GM18505 (cell line): ENCODE measurements at regions not wholly inside any gene's neighbourhood (a gene's known extent, or its start where the extent isn't known, plus 50 kb on each side); places are given as distances from the start of the nearest gene placed in this dataset.
A peak's percentile ranks its signal among the peaks of the same experiment; 100 is the strongest.

ENCODE experiments used
- ATAC-seq: cut with Tn5 transposase; IDR thresholded peaks from one replicate; pipeline ENCODE4 v1.9.1; 2021; ENCODE audit not compliant: unreplicated experiment
- POLR2A ChIP-seq: IDR thresholded peaks from 4 replicates; pipeline ENCODE4 v1.6.1; 2011; ENCODE audit warnings: borderline replicate concordance; ENCODE audit not compliant: insufficient read depth, insufficient read length; ENCODE audit errors: extremely low read depth

GRCh38 chr6:138571585-138572166, 72.4 kb upstream of the NHSL1 start:
- TF ChIP-seq POLR2A, result no peak
- no peak for ATAC-seq

DNA sequence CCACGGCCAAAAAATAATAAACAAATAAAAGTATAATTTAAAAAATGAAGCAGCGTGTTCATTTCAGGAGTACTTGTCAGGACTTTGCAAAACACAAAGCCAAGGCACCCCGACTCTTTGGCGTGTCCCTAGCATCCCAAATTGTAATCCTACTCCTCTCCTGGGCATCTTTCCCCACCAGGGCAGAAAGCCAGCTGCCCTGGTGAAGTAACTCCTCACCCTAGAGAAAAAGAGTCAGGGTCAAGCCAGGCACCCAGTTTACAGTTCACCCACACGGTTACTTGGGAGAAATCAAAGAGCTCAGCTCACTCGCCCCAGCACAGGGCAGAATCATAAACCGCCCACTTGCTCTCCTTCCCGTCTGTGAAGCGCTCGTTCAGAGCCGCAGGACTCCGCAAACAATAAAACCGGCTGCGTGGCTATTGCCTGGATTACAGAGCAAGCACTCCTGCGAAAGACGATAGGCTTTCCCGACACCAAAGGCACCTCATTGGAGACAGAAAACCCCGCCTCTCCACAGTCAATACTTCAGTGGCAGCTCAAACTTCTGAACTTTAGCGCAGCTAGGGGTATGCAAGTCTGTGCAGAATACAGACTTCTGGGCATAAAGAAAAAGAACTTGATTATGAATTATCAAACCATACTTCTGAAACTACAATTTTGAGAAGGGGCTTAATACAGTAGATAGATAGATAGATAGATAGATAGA, 73.0 kb upstream of the NHSL1 start:
- TF ChIP-seq POLR2A, result no peak
- ATAC-seq, result no peak

- ATAC-seq, result no peak
- no peak for TF ChIP-seq POLR2A
Measured at GRCh38 chr6:138572885-138573284, 73.6 kb upstream of the NHSL1 start.

GRCh38 chr6:138575257-138575656, 76.0 kb upstream of the NHSL1 start:
- ATAC-seq, result no peak
- no peak for TF ChIP-seq POLR2A

DNA sequence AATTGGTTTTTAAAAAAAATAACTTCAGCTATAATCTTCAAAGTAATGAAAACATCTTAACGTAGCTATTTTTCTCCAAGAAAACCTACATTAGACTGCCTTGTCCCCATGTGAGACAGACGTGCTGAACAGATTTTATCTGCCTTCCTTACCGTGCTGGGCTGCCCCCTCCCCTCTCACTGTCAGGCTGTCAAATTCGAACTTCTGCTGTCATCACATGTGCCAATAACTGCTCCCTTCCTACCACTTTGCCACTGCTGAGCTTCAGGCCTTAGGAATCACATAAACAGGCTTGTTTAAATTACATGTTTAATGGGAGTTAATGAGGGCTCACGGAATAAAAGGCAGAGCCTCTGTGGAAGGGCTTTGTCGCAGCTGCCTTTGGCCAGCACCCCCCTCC, 77.0 kb upstream of the NHSL1 start:
- no peak for TF ChIP-seq POLR2A
- no peak for ATAC-seq

GRCh38 chr6:138577151-138577915, 78.0 kb upstream of the NHSL1 start:
- TF ChIP-seq POLR2A, result no peak

GRCh38 chr6:138580040-138580439, 80.7 kb upstream of the NHSL1 start:
- no peak for TF ChIP-seq POLR2A
- no peak for ATAC-seq

More at GRCh38 chr6:138577151-138577915, 78.0 kb upstream of the NHSL1 start:
- peak; percentile 77 for ATAC-seq

GRCh38 chr6:138580801-138581200, 81.5 kb upstream of the NHSL1 start:
- no peak for TF ChIP-seq POLR2A
- no peak for ATAC-seq

- TF ChIP-seq POLR2A, result no peak
- no peak for ATAC-seq
Measured at GRCh38 chr6:138582573-138582972, 83.3 kb upstream of the NHSL1 start.

GRCh38 chr6:138586638-138587037, 87.3 kb upstream of the NHSL1 start:
- no peak for ATAC-seq

DNA sequence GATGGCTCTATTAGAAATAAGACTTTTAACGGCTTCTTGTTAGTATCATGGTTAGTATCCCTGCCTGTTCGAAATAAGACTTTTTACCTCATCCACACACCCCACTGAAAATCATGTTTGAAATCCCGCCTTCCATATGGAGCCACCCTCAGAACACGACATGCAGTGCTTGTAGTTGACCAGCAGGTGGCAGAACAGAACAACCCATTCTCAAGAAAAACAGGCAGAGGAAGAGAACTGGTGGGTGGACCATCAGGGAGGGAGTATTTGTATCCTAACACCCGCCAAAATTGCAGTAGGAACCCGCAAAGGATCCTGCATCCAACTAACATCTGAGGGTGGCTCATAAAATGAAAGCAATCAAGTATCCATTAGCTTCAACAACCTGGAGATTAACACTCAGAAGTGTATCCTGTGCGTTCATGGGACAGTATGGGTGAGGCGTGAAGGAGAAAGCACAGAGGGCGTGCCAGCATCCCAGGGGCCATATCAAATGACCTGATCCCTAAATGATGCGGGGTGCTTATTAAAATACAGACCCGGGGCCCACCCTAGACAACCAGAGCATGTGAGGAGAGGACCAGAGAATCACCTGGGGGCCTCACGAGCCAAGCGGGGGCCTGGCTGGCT, 89.6 kb upstream of the NHSL1 start:
- no peak for ATAC-seq
- TF ChIP-seq POLR2A, result no peak

More at GRCh38 chr6:138586638-138587037, 87.3 kb upstream of the NHSL1 start:
- TF ChIP-seq POLR2A, result no peak

GRCh38 chr6:138590796-138591709, 91.8 kb upstream of the NHSL1 start:
- ATAC-seq, result no peak
- no peak for TF ChIP-seq POLR2A
